Fibroblast of pulmonary artery (primary cell): ENCODE measurements at regions not wholly inside any gene's neighbourhood (a gene's known extent, or its start where the extent isn't known, plus 50 kb on each side); places are given as distances from the start of the nearest gene placed in this dataset.

ENCODE experiments used
- DNase-seq: peaks from one replicate; pipeline ENCODE4 v3.0.0-alpha.2; 2010; ENCODE audit warnings: low read depth
- H3K4me3 ChIP-seq: replicated peaks from 2 replicates; pipeline ENCODE4 v1.5.1; 2011; ENCODE audit warnings: low read depth, mild to moderate bottlenecking, control low read depth, low read length, moderate library complexity
- TF ChIP-seq, protein P1 (sequence below): IDR thresholded peaks from 2 replicates; pipeline ENCODE4 v1.5.1; 2011; ENCODE audit warnings: mild to moderate bottlenecking, control low read depth, low read length, inconsistent platforms; ENCODE audit errors: missing control alignments

GRCh38 chr12:102603021-102603420, 122.7 kb upstream of the IGF1 start:
- DNase-seq: no peak
- no peak overlapping the region for H3K4me3 ChIP-seq
- TF ChIP-seq, protein P1, sequence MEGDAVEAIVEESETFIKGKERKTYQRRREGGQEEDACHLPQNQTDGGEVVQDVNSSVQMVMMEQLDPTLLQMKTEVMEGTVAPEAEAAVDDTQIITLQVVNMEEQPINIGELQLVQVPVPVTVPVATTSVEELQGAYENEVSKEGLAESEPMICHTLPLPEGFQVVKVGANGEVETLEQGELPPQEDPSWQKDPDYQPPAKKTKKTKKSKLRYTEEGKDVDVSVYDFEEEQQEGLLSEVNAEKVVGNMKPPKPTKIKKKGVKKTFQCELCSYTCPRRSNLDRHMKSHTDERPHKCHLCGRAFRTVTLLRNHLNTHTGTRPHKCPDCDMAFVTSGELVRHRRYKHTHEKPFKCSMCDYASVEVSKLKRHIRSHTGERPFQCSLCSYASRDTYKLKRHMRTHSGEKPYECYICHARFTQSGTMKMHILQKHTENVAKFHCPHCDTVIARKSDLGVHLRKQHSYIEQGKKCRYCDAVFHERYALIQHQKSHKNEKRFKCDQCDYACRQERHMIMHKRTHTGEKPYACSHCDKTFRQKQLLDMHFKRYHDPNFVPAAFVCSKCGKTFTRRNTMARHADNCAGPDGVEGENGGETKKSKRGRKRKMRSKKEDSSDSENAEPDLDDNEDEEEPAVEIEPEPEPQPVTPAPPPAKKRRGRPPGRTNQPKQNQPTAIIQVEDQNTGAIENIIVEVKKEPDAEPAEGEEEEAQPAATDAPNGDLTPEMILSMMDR: no peak

DNA sequence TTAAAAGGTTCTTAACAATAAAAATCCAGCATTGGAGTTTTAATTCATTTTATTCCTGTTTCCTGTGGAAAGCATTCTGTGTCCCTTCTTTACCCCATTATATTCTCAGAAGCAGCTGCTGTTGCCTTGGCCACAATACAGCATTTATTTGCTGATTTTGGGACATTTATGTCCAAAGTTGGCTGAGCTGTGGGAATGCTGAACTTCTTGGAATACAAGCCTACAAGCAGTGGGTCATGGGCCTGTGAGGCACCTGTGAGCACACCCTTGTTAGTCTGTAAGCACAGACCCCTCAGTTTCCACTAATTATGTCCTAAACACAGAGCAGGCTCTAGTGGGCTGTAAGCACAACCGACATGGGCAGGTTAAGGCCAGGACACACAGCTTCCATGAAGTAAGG, 122.2 kb upstream of the IGF1 start:
- DNase-seq: no peak
- H3K4me3 ChIP-seq: no peak overlapping the region

DNA sequence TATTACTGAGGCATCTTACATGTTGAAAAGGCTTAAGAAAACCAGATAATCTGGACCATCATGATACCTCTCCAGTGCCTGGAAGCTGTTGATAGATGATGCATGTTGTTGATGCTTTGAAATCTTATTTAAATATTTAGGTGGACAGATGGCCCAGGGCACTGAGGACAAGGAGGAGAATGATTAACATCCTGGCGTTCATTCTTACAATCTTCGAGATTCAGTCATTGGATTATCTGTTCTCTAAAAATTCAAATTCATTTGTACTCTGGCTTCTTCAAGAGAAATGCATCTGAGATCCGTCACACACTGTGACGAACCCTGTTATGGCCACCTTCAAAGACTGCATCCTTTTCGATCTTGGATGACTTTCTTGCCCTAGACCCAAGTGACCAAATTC, 121.3 kb upstream of the IGF1 start:
- no peak overlapping the region for H3K4me3 ChIP-seq
- TF ChIP-seq, protein P1: no peak
- no peak for DNase-seq

More for the DNA sequence above, 122.2 kb upstream of the IGF1 start:
- TF ChIP-seq, protein P1: no peak

GRCh38 chr12:102596687-102597086, 116.3 kb upstream of the IGF1 start:
- DNase-seq: no peak
- TF ChIP-seq, protein P1: no peak
- no peak overlapping the region for H3K4me3 ChIP-seq

GRCh38 chr12:102596031-102596430, 115.7 kb upstream of the IGF1 start:
- no peak for DNase-seq
- TF ChIP-seq, protein P1: no peak
- no peak overlapping the region for H3K4me3 ChIP-seq

DNA sequence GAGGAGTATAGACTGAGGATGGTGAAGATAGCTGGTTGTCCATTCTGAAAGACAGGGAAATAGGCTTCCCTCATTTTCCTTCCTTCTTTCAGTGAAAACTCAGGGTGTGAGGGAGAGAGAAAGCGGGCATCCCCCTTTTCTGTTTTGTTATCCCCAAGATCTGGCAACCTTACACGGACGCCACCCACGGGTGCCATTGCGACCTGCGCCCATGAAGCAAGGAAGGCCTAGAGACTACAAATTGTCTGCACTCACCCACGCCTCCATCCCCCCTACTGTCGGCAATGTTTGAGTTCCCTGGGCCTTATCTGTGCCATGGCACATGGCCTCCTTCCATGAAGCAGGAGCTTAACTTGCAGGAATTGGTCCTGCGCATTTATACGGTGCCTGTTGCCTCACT, 115.0 kb upstream of the IGF1 start:
- TF ChIP-seq, protein P1: no peak
- DNase-seq: no peak
- H3K4me3 ChIP-seq: no peak overlapping the region

GRCh38 chr12:102593134-102593533, 112.8 kb upstream of the IGF1 start:
- no peak for DNase-seq
- TF ChIP-seq, protein P1: no peak
- H3K4me3 ChIP-seq: no peak overlapping the region
